ENCODE measurements at regions not wholly inside any gene's neighbourhood (a gene's known extent, or its start where the extent isn't known, plus 50 kb on each side); places are given as distances from the start of the nearest gene placed in this dataset.

DNA sequence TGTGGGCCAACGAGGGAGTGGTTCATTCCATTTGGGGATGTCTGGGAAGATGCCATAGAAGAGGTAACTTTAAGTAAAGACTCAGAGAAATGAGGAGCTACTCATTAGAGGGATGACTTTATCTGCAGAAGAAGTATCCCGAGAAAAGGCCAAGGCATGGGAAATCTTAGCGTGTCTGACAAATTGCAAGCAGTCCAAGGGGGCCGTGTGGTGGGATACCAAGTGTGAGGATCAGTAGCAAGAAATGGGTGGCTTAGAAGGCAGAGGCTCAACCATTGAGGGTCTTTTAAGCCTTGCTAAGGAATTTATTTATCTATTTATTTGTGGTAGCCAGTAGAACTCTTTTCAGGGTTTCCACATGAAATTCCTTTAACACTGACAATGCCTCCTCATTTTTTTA, 436.4 kb downstream of the RNF144A start:
- TF ChIP-seq, protein P1, sequence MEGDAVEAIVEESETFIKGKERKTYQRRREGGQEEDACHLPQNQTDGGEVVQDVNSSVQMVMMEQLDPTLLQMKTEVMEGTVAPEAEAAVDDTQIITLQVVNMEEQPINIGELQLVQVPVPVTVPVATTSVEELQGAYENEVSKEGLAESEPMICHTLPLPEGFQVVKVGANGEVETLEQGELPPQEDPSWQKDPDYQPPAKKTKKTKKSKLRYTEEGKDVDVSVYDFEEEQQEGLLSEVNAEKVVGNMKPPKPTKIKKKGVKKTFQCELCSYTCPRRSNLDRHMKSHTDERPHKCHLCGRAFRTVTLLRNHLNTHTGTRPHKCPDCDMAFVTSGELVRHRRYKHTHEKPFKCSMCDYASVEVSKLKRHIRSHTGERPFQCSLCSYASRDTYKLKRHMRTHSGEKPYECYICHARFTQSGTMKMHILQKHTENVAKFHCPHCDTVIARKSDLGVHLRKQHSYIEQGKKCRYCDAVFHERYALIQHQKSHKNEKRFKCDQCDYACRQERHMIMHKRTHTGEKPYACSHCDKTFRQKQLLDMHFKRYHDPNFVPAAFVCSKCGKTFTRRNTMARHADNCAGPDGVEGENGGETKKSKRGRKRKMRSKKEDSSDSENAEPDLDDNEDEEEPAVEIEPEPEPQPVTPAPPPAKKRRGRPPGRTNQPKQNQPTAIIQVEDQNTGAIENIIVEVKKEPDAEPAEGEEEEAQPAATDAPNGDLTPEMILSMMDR (IDR thresholded peaks at IDR 0.05; ENCODE audit: partially characterized antibody, unreplicated experiment): no peak
- Mint-ChIP-seq H3K36me3 (ENCODE audit: unreplicated experiment) (peaks cover 4% of the 10 kb centered on the region), H3K4me3 (ENCODE audit: unreplicated experiment) (no peak overlapping the region), H3K9me3 (ENCODE audit: unreplicated experiment) (peaks cover 1% of the 10 kb centered on the region), H3K4me1 (ENCODE audit: low read depth, unreplicated experiment) (no peaks in the 10 kb centered on the region), H3K27ac (ENCODE audit: unreplicated experiment) (no peak overlapping the region), H3K27me3 (ENCODE audit: unreplicated experiment) (no peaks in the 10 kb centered on the region)
- DNase-seq: no peak

DNA sequence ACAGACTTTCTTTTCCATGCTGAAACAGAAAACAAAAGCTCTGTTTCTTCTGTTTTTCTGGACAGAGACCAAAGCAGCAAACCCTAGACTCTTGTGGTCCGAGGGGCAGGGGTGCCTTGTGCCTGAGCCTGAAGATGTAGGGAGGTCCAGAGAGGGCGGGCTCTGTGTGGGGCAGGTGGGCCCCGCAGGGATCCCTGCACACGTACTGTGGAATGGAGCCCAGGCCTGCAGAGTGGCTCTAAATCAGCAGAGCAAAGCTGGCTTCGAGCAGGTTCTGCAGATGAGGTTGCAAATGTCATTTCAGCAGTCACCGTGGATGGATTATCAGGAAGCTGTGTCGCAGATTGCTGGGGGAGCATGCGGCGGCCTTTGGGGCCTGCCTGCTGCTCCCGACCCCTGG, 438.6 kb downstream of the RNF144A start:
- Mint-ChIP-seq H3K9me3 (ENCODE audit: unreplicated experiment) (no peaks in the 10 kb centered on the region), H3K27ac (ENCODE audit: unreplicated experiment) (no peak overlapping the region), H3K4me3 (ENCODE audit: unreplicated experiment) (no peak overlapping the region), H3K27me3 (ENCODE audit: unreplicated experiment) (no peaks in the 10 kb centered on the region), H3K36me3 (ENCODE audit: unreplicated experiment) (peaks cover 4% of the 10 kb centered on the region), H3K4me1 (ENCODE audit: low read depth, unreplicated experiment) (no peaks in the 10 kb centered on the region)
- DNase-seq: no peak
- TF ChIP-seq, protein P1 (IDR thresholded peaks at IDR 0.05; ENCODE audit: partially characterized antibody, unreplicated experiment): no peak

DNA sequence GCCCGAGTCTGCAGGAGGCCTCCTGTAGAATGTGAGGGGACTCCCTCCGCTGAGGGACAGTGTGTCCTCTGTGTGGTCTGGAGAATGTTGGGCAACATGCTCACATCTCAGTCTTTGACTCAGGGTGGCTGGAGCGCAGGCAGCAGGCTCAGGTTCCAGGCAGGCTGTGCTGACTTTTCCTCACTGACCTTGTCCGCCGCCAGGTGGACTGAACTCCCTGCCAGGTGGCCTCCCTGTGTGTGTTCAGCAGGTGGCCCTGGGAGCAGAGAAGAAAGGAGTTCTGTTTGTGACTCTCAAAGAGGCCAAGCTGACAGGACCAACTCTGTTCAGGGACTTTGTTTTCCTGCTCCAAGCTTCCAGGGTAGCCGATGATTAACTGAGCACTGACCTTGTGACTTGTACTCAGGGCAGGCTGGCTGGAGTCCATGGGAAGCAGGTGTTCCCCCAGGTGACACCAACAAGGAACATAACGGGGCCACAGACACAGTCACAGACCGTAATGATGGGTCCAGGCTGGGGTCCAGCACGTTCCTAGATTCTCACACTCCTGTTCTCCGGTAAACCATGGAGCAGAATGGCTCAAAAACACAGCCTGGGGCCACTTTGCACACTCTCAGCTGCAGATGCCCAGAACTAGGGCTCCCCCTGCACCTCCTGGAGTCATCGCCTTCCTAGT, 439.8 kb downstream of the RNF144A start:
- Mint-ChIP-seq H3K36me3 (ENCODE audit: unreplicated experiment) (peaks cover 4% of the 10 kb centered on the region), H3K4me3 (ENCODE audit: unreplicated experiment) (no peak overlapping the region), H3K27me3 (ENCODE audit: unreplicated experiment) (no peaks in the 10 kb centered on the region), H3K27ac (ENCODE audit: unreplicated experiment) (no peak overlapping the region), H3K9me3 (ENCODE audit: unreplicated experiment) (no peaks in the 10 kb centered on the region), H3K4me1 (ENCODE audit: low read depth, unreplicated experiment) (no peaks in the 10 kb centered on the region)
- no peak for DNase-seq
- TF ChIP-seq, protein P1 (IDR thresholded peaks at IDR 0.05; ENCODE audit: partially characterized antibody, unreplicated experiment): no peak

DNA sequence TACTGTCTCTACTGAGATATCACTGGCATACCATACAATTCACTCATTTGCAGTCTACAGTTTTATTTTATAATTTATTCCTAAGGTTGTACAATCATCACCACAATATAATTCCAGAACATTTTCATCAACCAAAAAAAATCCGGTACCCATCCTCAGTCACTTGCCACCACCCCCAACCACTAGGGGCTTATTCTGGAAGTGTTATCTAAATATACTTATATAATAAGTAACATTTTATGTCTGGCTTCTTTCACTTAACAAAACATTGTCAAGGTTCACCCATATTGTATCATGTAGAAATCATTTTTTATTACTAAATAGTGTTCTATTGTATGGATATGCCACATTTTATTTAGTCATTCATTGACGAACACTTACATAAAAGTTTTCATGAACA, 440.8 kb downstream of the RNF144A start:
- Mint-ChIP-seq H3K27ac (ENCODE audit: unreplicated experiment) (no peak overlapping the region), H3K9me3 (ENCODE audit: unreplicated experiment) (no peaks in the 10 kb centered on the region), H3K4me3 (ENCODE audit: unreplicated experiment) (no peak overlapping the region), H3K27me3 (ENCODE audit: unreplicated experiment) (no peaks in the 10 kb centered on the region), H3K4me1 (ENCODE audit: low read depth, unreplicated experiment) (no peaks in the 10 kb centered on the region), H3K36me3 (ENCODE audit: unreplicated experiment) (peaks cover 4% of the 10 kb centered on the region)
- TF ChIP-seq, protein P1 (IDR thresholded peaks at IDR 0.05; ENCODE audit: partially characterized antibody, unreplicated experiment): no peak
- DNase-seq: no peak

DNA sequence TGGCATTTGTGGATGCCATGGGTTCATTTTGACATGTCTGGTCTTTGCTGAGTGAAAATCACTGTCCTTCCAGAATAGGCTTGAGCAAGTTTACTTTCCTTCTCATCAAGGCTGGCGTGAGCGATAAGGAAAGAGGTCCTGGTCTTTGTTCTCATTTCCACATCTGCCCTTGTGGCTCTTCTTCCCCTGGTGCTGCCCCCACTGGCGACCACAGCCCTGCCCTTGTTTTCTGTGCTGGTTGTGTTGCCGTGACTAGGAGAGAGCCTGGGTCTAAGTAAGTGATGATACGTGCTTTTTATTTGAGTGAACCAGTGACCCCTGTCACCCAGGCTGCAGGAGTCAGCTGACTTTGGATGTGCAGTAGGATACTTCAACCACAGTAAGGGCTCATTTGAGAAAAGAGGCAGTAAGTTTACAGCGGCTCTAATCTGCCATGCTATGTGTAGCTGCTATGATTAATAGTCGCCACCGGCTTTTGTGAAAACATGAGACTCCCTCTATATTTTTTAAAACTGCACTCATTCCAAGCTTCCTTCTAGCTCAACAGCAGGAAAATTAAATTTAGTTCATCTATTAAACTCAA, 441.7 kb downstream of the RNF144A start:
- H3K27ac Mint-ChIP-seq (ENCODE audit: unreplicated experiment): no peak overlapping the region
- H3K27me3 Mint-ChIP-seq (ENCODE audit: unreplicated experiment): no peaks in the 10 kb centered on the region
- H3K9me3 Mint-ChIP-seq (ENCODE audit: unreplicated experiment): no peaks in the 10 kb centered on the region
- TF ChIP-seq, protein P1 (IDR thresholded peaks at IDR 0.05; ENCODE audit: partially characterized antibody, unreplicated experiment): no peak
- DNase-seq: no peak
- H3K4me3 Mint-ChIP-seq (ENCODE audit: unreplicated experiment): no peak overlapping the region
- H3K4me1 Mint-ChIP-seq (ENCODE audit: low read depth, unreplicated experiment): no peaks in the 10 kb centered on the region
- H3K36me3 Mint-ChIP-seq (ENCODE audit: unreplicated experiment): peaks cover 4% of the 10 kb centered on the region
